ENCODE measurements at regions not wholly inside any gene's neighbourhood (a gene's known extent, or its start where the extent isn't known, plus 50 kb on each side); places are given as distances from the start of the nearest gene placed in this dataset.

DNA sequence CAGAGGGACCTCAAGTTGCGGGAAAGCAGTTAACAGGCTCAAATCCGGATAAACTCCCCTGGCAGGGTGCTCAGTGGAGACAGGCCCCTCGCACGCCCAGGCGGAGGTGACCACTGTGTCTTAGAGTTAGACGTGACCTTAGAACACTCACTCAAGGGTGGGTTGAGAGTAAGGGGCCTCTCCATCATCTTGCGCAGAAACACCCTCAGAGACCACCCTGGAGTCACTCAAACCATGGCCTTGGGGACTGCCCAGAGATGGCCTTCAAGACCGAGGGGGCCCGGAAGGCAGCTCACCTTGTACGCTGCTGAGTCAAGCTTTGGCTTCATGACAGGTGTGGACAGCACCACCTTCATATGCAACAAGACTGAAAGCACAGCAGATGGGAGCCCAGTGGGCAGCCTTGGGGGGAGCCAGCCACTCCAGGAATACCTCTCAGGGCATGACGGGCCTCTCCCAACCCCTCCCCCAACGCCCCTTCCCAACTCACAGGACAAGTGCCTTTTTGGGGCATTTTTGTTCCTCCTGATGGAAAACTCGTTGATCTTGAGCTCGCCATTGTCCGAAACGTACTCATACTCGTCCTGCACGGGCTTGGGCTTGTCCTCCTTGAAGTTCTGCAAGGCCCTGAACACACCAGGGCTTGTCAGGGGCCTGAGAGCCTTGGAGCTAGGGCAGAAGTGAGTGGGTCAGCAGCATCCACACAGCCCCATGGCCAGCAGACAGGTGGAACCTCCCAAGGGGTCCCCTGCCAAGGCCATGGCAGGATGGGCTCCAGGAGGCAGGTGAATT lies 229.2 kb downstream of the TUBA3C start:
- no peaks in the 10 kb centered on the region for H3K9me2 ChIP-seq (ENCODE audit: insufficient read depth)
- H3F3A ChIP-seq (replicated peaks; ENCODE audit: low read depth), result no peaks in the 10 kb centered on the region
- no peaks in the 10 kb centered on the region for H4K20me1 ChIP-seq (replicated peaks; ENCODE audit: insufficient read depth)
- H3K36me3 Mint-ChIP-seq (ENCODE audit: low read depth), result peaks cover 64% of the 10 kb centered on the region
- H3K4me1 ChIP-seq (ENCODE audit: insufficient read depth), result no peaks in the 10 kb centered on the region
- H3K9me3 Mint-ChIP-seq, result peaks cover 100% of the 10 kb centered on the region
- ATAC-seq, result no peak
- H3K4me3 ChIP-seq, result no peak overlapping the region
- DNase-seq (ENCODE audit: low spot score), result no peak
- no peak overlapping the region for H2AFZ ChIP-seq
- H3K27ac Mint-ChIP-seq, result no peak overlapping the region
- H3K27ac ChIP-seq (ENCODE audit: low read depth), result no peak overlapping the region
- H3K4me3 Mint-ChIP-seq, result no peak overlapping the region
- H3K4me2 ChIP-seq, result no peak overlapping the region
- H3K79me2 ChIP-seq (replicated peaks; ENCODE audit: insufficient read depth), result no peaks in the 10 kb centered on the region
- H3K36me3 ChIP-seq (ENCODE audit: insufficient read depth), result no peaks in the 10 kb centered on the region
- no peaks in the 10 kb centered on the region for H3K27me3 ChIP-seq (ENCODE audit: insufficient read depth)
- H3K4me1 Mint-ChIP-seq, result no peaks in the 10 kb centered on the region
- peaks cover 26% of the 10 kb centered on the region for H3K27me3 Mint-ChIP-seq (ENCODE audit: insufficient read depth, low read depth, poor library complexity)
- TF ChIP-seq NANOG (IDR thresholded peaks at IDR 0.05; ENCODE audit: borderline replicate concordance), result no peak
- no peak for TF ChIP-seq POLR2AphosphoS5 (IDR thresholded peaks at IDR 0.05; ENCODE audit: low read depth)
- TF ChIP-seq CTCF (conservative IDR thresholded peaks at IDR 0.05; ENCODE audit: low read depth in 2 of 2), result no peak
- TF ChIP-seq ZNF114 (CRISPR knock-in tag; IDR thresholded peaks at IDR 0.05), result no peak
- no peak for TF ChIP-seq EZH2 (IDR thresholded peaks at IDR 0.05; ENCODE audit: low read depth, unreplicated experiment)
- no peak for TF ChIP-seq ZNF462 (CRISPR knock-in tag; IDR thresholded peaks at IDR 0.05)
- TF ChIP-seq ZNF331 (CRISPR knock-in tag; IDR thresholded peaks at IDR 0.05; ENCODE audit: low read depth), result no peak
- TF ChIP-seq ETS1 (IDR thresholded peaks at IDR 0.05), result no peak
- TF ChIP-seq REST (IDR thresholded peaks at IDR 0.05; ENCODE audit: unreplicated experiment), result no peak
- TF ChIP-seq STAT1 (IDR thresholded peaks at IDR 0.05; ENCODE audit: unreplicated experiment), result no peak

Measured in GM23338 (cell line).